GM21360 (cell line): ENCODE measurements at regions not wholly inside any gene's neighbourhood (a gene's known extent, or its start where the extent isn't known, plus 50 kb on each side); places are given as distances from the start of the nearest gene placed in this dataset.

Source experiments
- ATAC-seq: cut with Tn5 transposase; IDR thresholded peaks from one replicate; pipeline ENCODE4 v1.9.1; 2021; ENCODE audit warnings: mild to moderate bottlenecking, moderate library complexity; ENCODE audit not compliant: unreplicated experiment

- ATAC-seq = no peak
These were observed 95.1 kb upstream of the NT5C1B start for GRCh38 chr2:18684206-18685038.

GRCh38 chr2:18682681-18683080, 93.3 kb upstream of the NT5C1B start:
- no peak for ATAC-seq

GRCh38 chr2:18677280-18677679, 87.9 kb upstream of the NT5C1B start:
- ATAC-seq = no peak

- ATAC-seq = no peak
These were observed 84.9 kb upstream of the NT5C1B start for GRCh38 chr2:18674309-18674708.

- ATAC-seq = no peak
These were observed 82.0 kb upstream of the NT5C1B start for GRCh38 chr2:18671363-18671762.

- ATAC-seq = no peak
These were observed 78.9 kb upstream of the NT5C1B start for GRCh38 chr2:18668221-18668620.

- no peak for ATAC-seq
These were observed 75.1 kb upstream of the NT5C1B start for GRCh38 chr2:18664421-18664820.

GRCh38 chr2:18663861-18664260, 74.5 kb upstream of the NT5C1B start:
- no peak for ATAC-seq

- ATAC-seq = no peak
These were observed 73.3 kb upstream of the NT5C1B start for GRCh38 chr2:18662689-18663088.

GRCh38 chr2:18659915-18660314, 70.5 kb upstream of the NT5C1B start:
- ATAC-seq = no peak

- no peak for ATAC-seq
These were observed 66.7 kb upstream of the NT5C1B start for GRCh38 chr2:18656048-18656447.

GRCh38 chr2:18651842-18652774, 62.7 kb upstream of the NT5C1B start:
- no peak for ATAC-seq

GRCh38 chr2:18650221-18650620, 60.9 kb upstream of the NT5C1B start:
- ATAC-seq = no peak

- no peak for ATAC-seq
These were observed 60.2 kb upstream of the NT5C1B start for GRCh38 chr2:18649502-18650135.

- ATAC-seq = no peak
These were observed 58.8 kb upstream of the NT5C1B start for GRCh38 chr2:18648161-18648560.

- ATAC-seq = no peak
These were observed 58.4 kb upstream of the NT5C1B start for GRCh38 chr2:18647731-18648130.

GRCh38 chr2:18645315-18645714, 55.9 kb upstream of the NT5C1B start:
- no peak for ATAC-seq

GRCh38 chr2:18644115-18644462, 54.7 kb upstream of the NT5C1B start:
- ATAC-seq = no peak

- no peak for ATAC-seq
These were observed 54.2 kb upstream of the NT5C1B start for GRCh38 chr2:18643326-18644114.

- ATAC-seq = no peak
These were observed 52.5 kb upstream of the NT5C1B start for GRCh38 chr2:18641823-18642222.
